ENCODE measurements at regions not wholly inside any gene's neighbourhood (a gene's known extent, or its start where the extent isn't known, plus 50 kb on each side); places are given as distances from the start of the nearest gene placed in this dataset.
"Not testable (repeated sequence)": the region's sequence is repeated elsewhere in the genome, so short reads cannot be mapped to it uniquely, and the experiment has no call there.

DNA sequence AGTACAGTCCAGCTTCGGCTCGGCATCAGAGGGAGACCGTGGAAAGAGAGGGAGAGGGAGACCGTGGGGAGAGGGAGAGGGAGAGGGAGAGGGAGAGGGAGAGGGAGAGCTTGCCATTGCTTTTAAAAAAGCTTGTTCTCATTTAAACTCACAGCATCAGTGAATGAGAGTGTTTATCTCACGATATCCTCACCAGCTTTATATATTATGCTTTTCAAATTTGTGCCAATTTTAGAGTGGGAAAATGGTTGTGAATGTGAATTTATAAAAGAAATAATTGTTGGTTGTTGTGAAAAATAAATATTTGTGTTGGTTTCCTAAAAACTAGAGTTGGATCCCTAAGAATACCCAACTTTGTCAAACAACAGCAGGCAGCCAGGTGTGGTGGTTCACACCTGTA is 170.1 kb downstream of the NRN1 start:
- not testable (repeated sequence) for DNase-seq

DNA sequence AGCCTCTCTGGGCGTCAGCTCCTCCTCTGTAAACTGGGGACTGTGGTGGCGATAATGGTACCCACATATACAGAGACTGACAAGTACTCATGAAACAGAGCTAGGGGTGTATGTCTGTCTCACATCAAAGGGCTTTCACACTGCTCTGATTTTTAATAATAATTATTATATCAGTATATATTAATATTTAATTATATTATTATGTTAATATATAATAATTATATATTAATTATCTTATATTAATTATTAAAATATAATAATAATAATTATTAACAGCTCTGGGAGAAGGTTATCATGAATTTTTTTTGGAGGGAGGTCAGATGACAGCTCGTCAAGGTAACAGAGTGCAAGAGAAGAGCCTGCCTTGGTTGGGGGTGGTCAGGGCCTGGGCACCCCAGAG is 173.6 kb downstream of the NRN1 start:
- no peak for DNase-seq

DNA sequence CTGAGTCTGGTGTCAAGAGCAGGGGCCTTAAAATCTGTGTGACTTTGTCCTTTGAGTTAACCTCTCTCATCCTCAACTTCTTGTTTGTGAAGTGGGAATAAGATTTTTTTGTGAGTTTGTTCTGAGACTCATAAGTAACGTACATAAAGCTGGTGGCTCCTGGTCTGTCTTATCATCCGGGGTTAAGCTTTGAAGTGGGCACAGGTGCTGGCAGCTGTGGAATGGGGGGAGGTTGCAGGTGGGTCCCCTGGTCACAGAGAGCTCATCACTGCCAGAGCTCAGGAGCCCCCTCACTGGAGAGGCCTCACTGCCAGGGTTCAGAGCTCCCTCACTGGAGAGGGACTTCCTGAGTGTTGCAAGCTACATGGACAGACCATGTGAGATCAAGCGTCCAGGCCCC is 174.1 kb downstream of the NRN1 start:
- no peak for DNase-seq

DNA sequence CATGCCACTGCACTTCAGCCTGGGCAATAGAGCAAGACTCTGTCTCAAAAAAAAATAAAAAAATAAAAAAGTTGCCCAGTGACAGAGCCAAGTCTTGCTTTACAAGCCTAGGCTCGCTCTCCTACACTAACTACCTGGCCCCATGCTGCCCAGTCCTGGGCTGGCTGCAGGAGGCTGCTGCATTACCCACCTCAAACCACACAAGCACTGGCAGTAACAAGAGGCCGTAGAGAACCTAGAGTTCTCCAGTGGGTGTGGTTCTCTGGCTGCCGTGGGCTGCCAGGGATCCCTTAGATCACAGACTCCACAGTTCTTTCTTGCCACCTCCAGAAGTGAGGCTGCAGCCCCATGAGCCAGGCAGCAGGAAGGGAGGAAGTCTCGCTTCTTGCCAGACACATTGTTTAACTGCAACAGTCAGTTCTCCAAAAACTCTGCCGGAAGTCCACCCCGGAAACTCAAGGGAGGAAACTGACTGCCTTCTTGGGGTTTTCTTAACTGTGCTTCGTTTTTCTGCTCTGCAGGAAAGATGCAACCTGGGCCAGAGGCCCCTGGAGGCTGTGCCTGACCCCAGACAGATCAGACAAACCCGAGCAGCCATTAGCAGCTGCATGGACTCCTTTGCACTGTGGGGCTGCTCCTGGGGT is 175.4 kb downstream of the NRN1 start:
- peak; percentile 46 for DNase-seq

DNA sequence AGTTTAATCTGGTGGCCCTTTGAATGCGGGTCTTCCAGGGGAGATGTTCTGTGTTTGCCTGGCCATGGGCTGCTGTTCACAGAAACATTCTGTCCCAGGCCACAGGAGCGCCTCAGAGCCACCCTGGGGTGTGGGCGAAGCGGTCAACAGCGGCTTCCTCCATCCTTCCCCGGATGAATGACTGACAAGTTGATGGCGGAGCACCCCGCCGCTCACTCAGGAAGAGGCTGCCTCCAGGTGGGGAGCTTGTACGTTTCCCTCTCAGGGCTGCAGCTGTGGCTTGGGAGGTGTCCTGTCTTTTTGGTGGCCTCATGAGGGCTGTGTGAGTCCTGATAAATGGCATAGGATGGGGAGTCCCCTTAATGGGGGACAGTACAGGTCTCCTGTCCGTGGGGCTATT is 178.4 kb downstream of the NRN1 start:
- DNase-seq: no peak

DNA sequence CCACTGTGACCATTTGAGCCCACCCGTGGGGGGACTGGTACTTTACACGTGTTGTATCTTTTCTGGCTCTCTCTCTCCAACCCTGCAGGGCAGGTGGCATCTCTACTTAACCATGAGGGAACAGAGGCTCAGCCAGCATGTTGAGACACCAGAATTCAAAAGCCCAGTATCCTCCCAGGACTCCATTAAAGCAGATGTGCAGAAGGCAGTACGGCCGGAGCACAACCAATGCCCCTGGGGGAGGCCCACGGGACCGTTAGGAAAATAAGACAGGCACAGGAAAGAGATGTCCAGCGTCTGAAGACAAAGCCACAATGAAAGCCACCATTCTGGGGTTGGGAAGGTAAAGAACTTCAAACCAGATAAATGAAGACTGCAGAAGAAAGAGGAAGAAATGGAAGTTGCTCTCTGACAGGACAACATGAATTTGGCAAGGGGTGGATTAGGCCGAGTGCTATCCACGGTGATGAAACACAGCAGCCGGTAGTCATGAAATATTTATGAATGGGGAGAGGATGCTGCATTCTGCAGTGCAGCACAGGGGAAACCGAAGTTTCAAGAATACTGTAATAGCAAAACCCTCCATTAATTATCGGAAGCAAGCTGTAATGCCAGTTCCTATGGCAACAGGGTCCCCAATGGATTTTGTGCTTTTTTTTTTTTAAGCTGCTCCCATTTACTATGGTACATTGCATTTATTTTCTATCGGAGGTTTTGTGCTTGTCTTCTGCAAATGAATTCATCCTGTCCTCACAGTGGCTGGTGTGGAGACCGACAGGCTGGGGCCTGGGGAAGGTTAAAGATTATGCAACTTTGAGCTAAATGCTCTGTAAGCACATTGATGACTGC is 179.4 kb downstream of the NRN1 start:
- DNase-seq: no peak

DNA sequence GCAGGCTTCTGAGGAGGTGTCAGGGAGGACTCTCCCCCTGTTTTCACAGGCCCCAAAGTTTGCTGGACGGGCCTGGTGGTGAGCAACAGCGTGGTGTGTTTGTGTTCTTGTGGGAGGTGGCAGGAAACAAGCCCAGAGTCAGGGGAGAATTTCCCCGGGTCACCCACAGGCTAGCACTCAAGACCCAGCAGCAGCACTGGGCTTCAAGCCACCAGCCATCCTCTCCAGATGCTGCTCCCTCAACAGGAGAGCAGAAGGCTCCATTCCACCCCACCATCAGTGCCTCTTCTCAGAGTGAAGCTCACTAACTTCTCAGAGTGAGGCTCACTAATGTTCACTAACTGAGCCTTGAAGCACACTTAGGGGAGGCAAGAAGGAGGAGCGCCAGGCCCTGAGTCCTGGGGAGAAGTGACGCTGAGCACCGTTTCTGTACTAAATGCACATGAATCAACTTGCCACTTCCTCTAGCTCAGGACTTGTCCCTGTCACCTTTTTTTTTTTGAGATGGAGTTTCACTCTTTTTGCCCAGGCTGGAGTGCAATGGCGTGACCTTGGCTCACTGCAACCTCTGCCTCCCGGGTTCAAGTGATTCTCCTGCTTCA is 182.2 kb downstream of the NRN1 start:
- peak; percentile 32 for DNase-seq
